K562 (cell line): ENCODE measurements at regions not wholly inside any gene's neighbourhood (a gene's known extent, or its start where the extent isn't known, plus 50 kb on each side); places are given as distances from the start of the nearest gene placed in this dataset.

Experiments
- ATAC-seq: fragments of 200-7000 bp; cut with Tn5 transposase; 3 replicates; pipeline ENCODE4 v1.9.1; 2020; ENCODE audit warnings: moderate library complexity
- BruUV-seq: library from RNA; stranded (reverse); fragments of 400-500 nt; replicated peaks from 2 replicates; lab custom pipeline; 2021; lab: Mats Ljungman, UMichigan
- CTCF ChIA-PET: fragments of 300-600 bp; formaldehyde crosslinking; extraction: SDS; loops from one replicate; lab custom pipeline; 2021; ENCODE audit warnings: low intra/inter-chr PET ratio; lab: Yijun Ruan, JAX
- POLR2A ChIA-PET: fragments of 300-600, 350-650 bp; sonication (Branson Sonifier 250); formaldehyde crosslinking; extraction: SDS; loops from one replicate; lab custom pipeline; 2021; ENCODE audit warnings: antibody characterized with exemption, inconsistent platforms; lab: Yijun Ruan, JAX
- DNase-seq, 4 experiments: peaks; one replicate each; pipeline versions ENCODE4 v3.0.0 to v3.0.0-alpha.2; 2011 to 2018; ENCODE audit warnings: low spot score in 3 of 4, mixed read lengths in 3 of 4; ENCODE audit errors: extremely low read depth in 1 of 4
- FAIRE-seq: peaks from 2 replicates; lab custom pipeline; 2011; peaks lifted over from hg19 to GRCh38; lab: Jason Lieb, UNC
- H2AFZ ChIP-seq: 2 replicates; pipeline ENCODE4 v1.6.0; 2011; ENCODE audit warnings: low read depth, low read length, control low read depth, inconsistent platforms
- H3K27ac ChIP-seq: fragments of 200-600 bp; 3 replicates; pipeline ENCODE4 v1.8.0; 2011; ENCODE audit warnings: low read depth, mild to moderate bottlenecking, control low read depth, inconsistent platforms, low read length, moderate library complexity, mixed read lengths; ENCODE audit errors: extremely low read depth
- H3K27me3 ChIP-seq, 2 experiments: fragments of 300-600 bp in 1 of 2; 2 replicates in 1 of 2; 3 replicates in 1 of 2; pipeline versions ENCODE4 v1.6.0 to v1.8.0; 2011; ENCODE audit warnings: inconsistent platforms in 2 of 2, low read length in 2 of 2, mild to moderate bottlenecking in 1 of 2, mixed read lengths in 1 of 2, moderate library complexity in 1 of 2; ENCODE audit not compliant: control insufficient read depth in 2 of 2, insufficient read depth in 2 of 2
- H3K36me3 ChIP-seq: fragments of 300-600 bp; 3 replicates; pipeline ENCODE4 v1.8.0; 2011; ENCODE audit warnings: mild to moderate bottlenecking, low read length, inconsistent platforms; ENCODE audit not compliant: control insufficient read depth, insufficient read depth
- H3K4me1 ChIP-seq, 2 experiments: fragments of 200-600 bp in 1 of 2; replicated peaks in 1 of 2; 2 replicates in 1 of 2; 3 replicates in 1 of 2; pipeline versions ENCODE4 v1.5.1 to v1.8.0; 2011; ENCODE audit warnings: inconsistent platforms in 2 of 2, low read length in 2 of 2, mild to moderate bottlenecking in 1 of 2, mixed read lengths in 1 of 2, moderate library complexity in 1 of 2; ENCODE audit not compliant: control insufficient read depth in 2 of 2, insufficient read depth in 2 of 2
- H3K4me2 ChIP-seq: 2 replicates; pipeline ENCODE4 v1.6.1; 2011; ENCODE audit warnings: low read length, control low read depth, inconsistent platforms, mixed read lengths; ENCODE audit not compliant: insufficient read depth
- H3K4me3 ChIP-seq: fragments of 200-600 bp; sonication (generic), shearing (Covaris generic); 2 replicates; pipeline ENCODE4 v1.5.1; 2016; ENCODE audit warnings: control low read depth, inconsistent platforms
- H3K79me2 ChIP-seq: fragments of 200-600 bp; 3 replicates; pipeline ENCODE4 v1.8.0; 2011; ENCODE audit warnings: low read length, inconsistent platforms; ENCODE audit not compliant: control insufficient read depth, insufficient read depth
- H3K9ac ChIP-seq, 2 experiments: 2 replicates each; pipeline versions ENCODE4 v1.6.0 to v1.6.1; 2011; ENCODE audit warnings: low read depth in 2 of 2, low read length in 2 of 2, control low read depth in 1 of 2, inconsistent platforms in 1 of 2, mild to moderate bottlenecking in 1 of 2, mixed read lengths in 1 of 2; ENCODE audit not compliant: insufficient read depth in 1 of 2
- H3K9me1 ChIP-seq: one replicate; pipeline ENCODE4 v1.6.0; 2011; ENCODE audit warnings: inconsistent platforms, mild to moderate bottlenecking, low read length, moderate library complexity; ENCODE audit not compliant: control insufficient read depth, insufficient read depth
- H3K9me3 ChIP-seq: replicated peaks from 2 replicates; pipeline ENCODE4 v1.5.1; 2011; ENCODE audit warnings: low read depth, low read length, inconsistent platforms; ENCODE audit not compliant: control insufficient read depth, insufficient read depth
- H4K20me1 ChIP-seq: replicated peaks from 2 replicates; pipeline ENCODE4 v1.6.1; 2011; ENCODE audit warnings: low read length, inconsistent platforms, mixed read lengths; ENCODE audit not compliant: control insufficient read depth, insufficient read depth
- HOXB6 ChIP-seq: fragments of 250-450 bp; sonication (Bioruptor Pico); IDR thresholded peaks from 2 replicates; pipeline ENCODE4 v1.5.1; 2022; ENCODE audit warnings: mild to moderate bottlenecking, borderline replicate concordance
- MIER1 ChIP-seq: fragments of 450-650 bp; IDR thresholded peaks from 2 replicates; pipeline ENCODE4 v1.6.1; 2016; ENCODE audit warnings: antibody characterized with exemption, mild to moderate bottlenecking, low read depth
- TCF3 ChIP-seq: sonication (generic); formaldehyde crosslinking; IDR thresholded peaks from 2 replicates; pipeline ENCODE4 v1.4.0; 2020; ENCODE audit warnings: mild to moderate bottlenecking, missing genetic modification reagents
- ZNF75A ChIP-seq: fragments of 450-650 bp; formaldehyde crosslinking; IDR thresholded peaks from 2 replicates; pipeline ENCODE4 v1.4.0; 2020; ENCODE audit warnings: mild to moderate bottlenecking
- WGBS: fragments of 100-300 bp; shearing (Covaris generic); methylation state at CpG from one replicate; pipeline ENCODE4 v1.1.6; 2016; ENCODE audit warnings: low coverage, mixed read lengths; ENCODE audit not compliant: insufficient coverage; ENCODE audit errors: missing lambda C conversion rate; 5-methylcytosine and 5-hydroxymethylcytosine counted together
- in situ Hi-C: fragments of 300-500 bp; cut with MboI; formaldehyde crosslinking; loops from 4 replicates; pipeline ENCODE4 v1.15.0; 2018; ENCODE audit warnings: inconsistent platforms, mixed read lengths
- intact Hi-C: fragments of 100-400 bp; cut with micrococcal nuclease; formaldehyde crosslinking; loops from 2 replicates; pipeline ENCODE4 v1.14.2; 2022
- TF ChIP-seq, protein P1 (sequence below): fragments of 250-450 bp; sonication (Bioruptor Pico); IDR thresholded peaks from 2 replicates; pipeline ENCODE4 v1.5.0; 2020; ENCODE audit warnings: mild to moderate bottlenecking, borderline replicate concordance
- TF ChIP-seq, protein P2 (sequence below), 2 experiments: fragments of 450-650 bp; IDR thresholded peaks; 2 replicates each; pipeline ENCODE4 v1.6.1; 2016; ENCODE audit warnings: mild to moderate bottlenecking in 2 of 2, borderline replicate concordance in 1 of 2, low read depth in 1 of 2, moderate library complexity in 1 of 2
- TF ChIP-seq, protein P3 (sequence below): fragments of 450-650 bp; IDR thresholded peaks from 2 replicates; pipeline ENCODE4 v1.6.1; 2017; ENCODE audit warnings: antibody characterized with exemption
- TF ChIP-seq, protein P4 (sequence below), 2 experiments: fragments of 450-650 bp; conservative IDR thresholded peaks; 2 replicates each; pipeline ENCODE4 v1.6.1; 2017; ENCODE audit warnings: mild to moderate bottlenecking in 2 of 2, moderate library complexity in 2 of 2

DNA sequence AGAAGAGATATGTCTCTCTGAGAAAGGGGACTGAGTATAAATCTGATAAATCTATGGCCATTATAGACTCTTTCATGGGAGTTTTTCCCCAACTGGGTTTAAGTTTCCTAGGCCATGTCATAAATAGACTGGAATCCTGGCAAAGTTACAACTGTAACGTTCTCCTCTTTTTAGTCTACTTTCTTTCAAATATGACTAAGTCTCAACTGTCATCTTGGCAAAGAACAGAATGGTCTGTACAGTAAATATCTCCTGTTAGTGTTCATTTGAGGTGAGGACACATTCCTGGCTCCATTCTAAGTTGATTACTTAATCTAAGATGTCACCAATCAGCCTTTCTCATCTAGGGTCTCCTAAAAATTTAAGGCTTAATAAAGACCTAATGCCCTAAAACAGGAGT, 300.5 kb downstream of the BRINP2 start:
- H4K20me1 ChIP-seq, result no peaks in the 10 kb centered on the region
- CTCF ChIA-PET, result interaction anchor here (0.7 kb wide), 1 partner anchor 128 kb away, joined by 3 read pairs; no protein-coding TSS in a partner anchor
- in situ Hi-C loops, result no loop called here
- no peak for TF ChIP-seq ZNF75A (CRISPR knock-in tag)
- TF ChIP-seq, protein P1, sequence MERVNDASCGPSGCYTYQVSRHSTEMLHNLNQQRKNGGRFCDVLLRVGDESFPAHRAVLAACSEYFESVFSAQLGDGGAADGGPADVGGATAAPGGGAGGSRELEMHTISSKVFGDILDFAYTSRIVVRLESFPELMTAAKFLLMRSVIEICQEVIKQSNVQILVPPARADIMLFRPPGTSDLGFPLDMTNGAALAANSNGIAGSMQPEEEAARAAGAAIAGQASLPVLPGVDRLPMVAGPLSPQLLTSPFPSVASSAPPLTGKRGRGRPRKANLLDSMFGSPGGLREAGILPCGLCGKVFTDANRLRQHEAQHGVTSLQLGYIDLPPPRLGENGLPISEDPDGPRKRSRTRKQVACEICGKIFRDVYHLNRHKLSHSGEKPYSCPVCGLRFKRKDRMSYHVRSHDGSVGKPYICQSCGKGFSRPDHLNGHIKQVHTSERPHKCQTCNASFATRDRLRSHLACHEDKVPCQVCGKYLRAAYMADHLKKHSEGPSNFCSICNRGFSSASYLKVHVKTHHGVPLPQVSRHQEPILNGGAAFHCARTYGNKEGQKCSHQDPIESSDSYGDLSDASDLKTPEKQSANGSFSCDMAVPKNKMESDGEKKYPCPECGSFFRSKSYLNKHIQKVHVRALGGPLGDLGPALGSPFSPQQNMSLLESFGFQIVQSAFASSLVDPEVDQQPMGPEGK (CRISPR knock-in tag), result no peak
- TF ChIP-seq HOXB6 (CRISPR knock-in tag), result no peak
- TF ChIP-seq TCF3, result no peak
- no peak for TF ChIP-seq MIER1
- TF ChIP-seq, protein P2, sequence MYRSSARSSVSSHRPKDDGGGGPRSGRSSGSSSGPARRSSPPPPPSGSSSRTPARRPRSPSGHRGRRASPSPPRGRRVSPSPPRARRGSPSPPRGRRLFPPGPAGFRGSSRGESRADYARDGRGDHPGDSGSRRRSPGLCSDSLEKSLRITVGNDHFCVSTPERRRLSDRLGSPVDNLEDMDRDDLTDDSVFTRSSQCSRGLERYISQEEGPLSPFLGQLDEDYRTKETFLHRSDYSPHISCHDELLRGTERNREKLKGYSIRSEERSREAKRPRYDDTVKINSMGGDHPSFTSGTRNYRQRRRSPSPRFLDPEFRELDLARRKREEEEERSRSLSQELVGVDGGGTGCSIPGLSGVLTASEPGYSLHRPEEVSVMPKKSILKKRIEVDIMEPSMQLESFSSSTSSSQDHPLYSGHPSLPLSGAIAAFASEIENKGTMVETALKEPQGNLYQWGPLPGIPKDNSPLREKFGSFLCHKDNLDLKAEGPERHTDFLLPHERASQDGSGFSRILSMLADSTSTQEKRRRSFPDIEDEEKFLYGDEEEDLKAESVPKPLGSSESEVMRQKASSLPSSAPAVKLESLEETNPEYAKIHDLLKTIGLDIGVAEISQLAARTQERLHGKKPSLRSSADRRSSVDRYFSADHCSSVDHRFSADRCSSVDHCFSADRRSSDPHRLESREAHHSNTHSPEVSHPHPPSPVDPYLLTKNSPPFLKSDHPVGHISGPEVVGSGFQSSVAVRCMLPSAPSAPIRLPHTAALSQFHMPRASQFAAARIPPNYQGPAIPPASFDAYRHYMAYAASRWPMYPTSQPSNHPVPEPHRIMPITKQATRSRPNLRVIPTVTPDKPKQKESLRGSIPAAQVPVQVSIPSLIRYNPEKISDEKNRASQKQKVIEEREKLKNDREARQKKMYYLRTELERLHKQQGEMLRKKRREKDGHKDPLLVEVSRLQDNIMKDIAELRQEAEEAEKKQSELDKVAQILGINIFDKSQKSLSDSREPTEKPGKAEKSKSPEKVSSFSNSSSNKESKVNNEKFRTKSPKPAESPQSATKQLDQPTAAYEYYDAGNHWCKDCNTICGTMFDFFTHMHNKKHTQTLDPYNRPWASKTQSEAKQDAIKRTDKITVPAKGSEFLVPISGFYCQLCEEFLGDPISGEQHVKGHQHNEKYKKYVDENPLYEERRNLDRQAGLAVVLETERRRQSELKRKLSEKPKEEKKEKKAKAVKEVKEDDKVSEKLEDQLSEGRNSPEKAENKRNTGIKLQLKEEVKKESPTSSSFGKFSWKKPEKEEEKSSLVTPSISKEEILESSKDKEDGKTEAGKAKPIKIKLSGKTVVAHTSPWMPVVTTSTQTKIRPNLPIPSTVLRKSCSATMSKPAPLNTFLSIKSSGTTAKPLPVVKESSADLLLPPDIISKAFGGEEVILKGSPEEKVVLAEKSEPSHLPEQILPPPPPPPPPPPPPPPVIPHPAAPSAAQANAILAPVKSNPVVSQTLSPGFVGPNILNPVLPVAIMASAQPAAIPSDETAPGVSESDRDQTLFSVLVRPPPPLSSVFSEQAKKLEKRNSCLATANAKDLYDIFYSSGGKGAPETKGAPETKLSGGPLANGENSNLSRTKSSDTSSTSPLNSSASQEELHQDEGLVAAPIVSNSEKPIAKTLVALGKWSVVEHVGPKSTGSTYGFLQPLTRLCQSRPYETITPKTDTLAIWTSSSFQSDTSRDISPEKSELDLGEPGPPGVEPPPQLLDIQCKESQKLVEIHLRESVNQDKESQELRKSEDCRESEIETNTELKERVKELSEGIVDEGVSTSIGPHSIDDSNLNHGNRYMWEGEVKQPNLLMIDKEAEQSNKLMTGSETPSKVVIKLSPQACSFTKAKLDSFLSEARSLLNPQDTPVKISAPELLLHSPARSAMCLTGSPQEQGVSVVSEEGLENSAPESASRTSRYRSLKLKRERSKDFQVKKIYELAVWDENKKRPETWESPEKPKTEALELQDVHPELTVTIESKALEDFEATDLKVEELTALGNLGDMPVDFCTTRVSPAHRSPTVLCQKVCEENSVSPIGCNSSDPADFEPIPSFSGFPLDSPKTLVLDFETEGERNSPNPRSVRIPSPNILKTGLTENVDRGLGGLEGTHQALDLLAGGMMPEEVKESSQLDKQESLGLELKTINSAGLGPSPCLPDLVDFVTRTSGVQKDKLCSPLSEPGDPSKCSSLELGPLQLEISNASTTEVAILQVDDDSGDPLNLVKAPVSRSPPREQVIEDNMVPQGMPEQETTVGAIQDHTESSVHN (IDR thresholded peaks at IDR 0.05; ENCODE audit: borderline replicate concordance in 1 of 2, low read depth in 1 of 2), result no peak
- TF ChIP-seq, protein P3, sequence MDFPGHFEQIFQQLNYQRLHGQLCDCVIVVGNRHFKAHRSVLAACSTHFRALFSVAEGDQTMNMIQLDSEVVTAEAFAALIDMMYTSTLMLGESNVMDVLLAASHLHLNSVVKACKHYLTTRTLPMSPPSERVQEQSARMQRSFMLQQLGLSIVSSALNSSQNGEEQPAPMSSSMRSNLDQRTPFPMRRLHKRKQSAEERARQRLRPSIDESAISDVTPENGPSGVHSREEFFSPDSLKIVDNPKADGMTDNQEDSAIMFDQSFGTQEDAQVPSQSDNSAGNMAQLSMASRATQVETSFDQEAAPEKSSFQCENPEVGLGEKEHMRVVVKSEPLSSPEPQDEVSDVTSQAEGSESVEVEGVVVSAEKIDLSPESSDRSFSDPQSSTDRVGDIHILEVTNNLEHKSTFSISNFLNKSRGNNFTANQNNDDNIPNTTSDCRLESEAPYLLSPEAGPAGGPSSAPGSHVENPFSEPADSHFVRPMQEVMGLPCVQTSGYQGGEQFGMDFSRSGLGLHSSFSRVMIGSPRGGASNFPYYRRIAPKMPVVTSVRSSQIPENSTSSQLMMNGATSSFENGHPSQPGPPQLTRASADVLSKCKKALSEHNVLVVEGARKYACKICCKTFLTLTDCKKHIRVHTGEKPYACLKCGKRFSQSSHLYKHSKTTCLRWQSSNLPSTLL, result no peak
- TF ChIP-seq, protein P4, sequence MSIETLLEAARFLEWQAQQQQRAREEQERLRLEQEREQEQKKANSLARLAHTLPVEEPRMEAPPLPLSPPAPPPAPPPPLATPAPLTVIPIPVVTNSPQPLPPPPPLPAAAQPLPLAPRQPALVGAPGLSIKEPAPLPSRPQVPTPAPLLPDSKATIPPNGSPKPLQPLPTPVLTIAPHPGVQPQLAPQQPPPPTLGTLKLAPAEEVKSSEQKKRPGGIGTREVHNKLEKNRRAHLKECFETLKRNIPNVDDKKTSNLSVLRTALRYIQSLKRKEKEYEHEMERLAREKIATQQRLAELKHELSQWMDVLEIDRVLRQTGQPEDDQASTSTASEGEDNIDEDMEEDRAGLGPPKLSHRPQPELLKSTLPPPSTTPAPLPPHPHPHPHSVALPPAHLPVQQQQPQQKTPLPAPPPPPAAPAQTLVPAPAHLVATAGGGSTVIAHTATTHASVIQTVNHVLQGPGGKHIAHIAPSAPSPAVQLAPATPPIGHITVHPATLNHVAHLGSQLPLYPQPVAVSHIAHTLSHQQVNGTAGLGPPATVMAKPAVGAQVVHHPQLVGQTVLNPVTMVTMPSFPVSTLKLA (conservative IDR thresholded peaks at IDR 0.05), result no peak

More for the DNA sequence above, 300.5 kb downstream of the BRINP2 start:
- intact Hi-C loops, result no loop called here
- no peaks in the 10 kb centered on the region for H3K27me3 ChIP-seq
- DNase-seq (no peak), ATAC-seq (no peak), FAIRE-seq (no peak)
- POLR2A ChIA-PET, result no interaction called here
- no peak overlapping the region for H3K4me2 ChIP-seq
- no peak overlapping the region for H3K4me3 ChIP-seq
- no peaks in the 10 kb centered on the region for H3K4me1 ChIP-seq
- 0% methylated on average over 1 of the region's 1 CpG for WGBS
- no peaks in the 10 kb centered on the region for H3K79me2 ChIP-seq
- no peaks in the 10 kb centered on the region for H3K36me3 ChIP-seq
- no peaks in the 10 kb centered on the region for H3K9me1 ChIP-seq
- H2AFZ ChIP-seq, result no peak overlapping the region
- H3K27ac ChIP-seq, result no peak overlapping the region
- no peaks in the 10 kb centered on the region; the same call in 1 of the 2 replicates for H3K9me3 ChIP-seq
- no TSS peak for BruUV-seq
- H3K9ac ChIP-seq, result no peak overlapping the region
